ENCODE measurements at regions not wholly inside any gene's neighbourhood (a gene's known extent, or its start where the extent isn't known, plus 50 kb on each side); places are given as distances from the start of the nearest gene placed in this dataset.
A peak's percentile ranks its signal among the peaks of the same experiment; 100 is the strongest.

DNA sequence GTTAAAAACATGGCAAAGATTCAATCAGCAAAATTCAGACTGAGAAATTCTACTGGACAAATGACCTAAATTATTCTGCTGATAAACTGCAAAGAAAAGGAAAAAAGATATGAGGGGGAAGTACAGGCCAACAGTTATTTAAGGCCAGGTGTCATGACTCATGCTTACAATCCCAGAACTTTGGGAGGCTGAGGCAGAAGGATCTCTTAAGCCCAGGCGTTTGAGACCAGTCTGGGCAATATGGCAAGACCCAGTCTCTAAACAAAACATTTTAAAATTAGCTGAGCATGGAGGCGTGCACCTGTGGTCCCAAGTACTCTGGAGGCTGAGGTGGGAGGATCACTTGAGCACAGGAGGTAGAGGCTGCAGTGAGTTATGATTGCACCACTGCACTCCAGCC is 91.8 kb upstream of the USP15 start:
- H4K20me1 ChIP-seq (ENCODE audit: control insufficient read depth, extremely low read depth, insufficient read depth, low read length), result no peaks in the 10 kb centered on the region

DNA sequence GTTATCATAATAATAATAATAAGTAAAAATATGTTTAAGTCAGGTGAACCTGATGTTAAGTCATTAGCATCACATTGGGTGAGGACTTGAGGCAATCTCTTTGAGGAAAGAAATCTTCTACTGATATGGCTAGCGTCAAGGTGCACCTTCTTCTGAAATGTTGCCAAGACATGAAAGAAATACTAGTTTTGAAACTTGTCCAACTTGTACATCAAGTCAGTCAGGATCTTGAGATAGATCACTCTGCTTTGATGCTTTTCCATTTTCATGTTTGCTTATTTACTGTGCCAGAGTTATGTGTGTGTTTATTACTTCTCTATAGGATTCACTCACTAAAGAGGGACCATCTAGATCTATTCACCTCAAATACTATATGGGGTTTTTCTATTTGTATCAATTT is 90.0 kb upstream of the USP15 start:
- H2AFZ ChIP-seq (ENCODE audit: low read length), result no peak overlapping the region
- no peaks in the 10 kb centered on the region for H3K79me2 ChIP-seq (ENCODE audit: control insufficient read depth, insufficient read depth, low read length)
- H3K4me3 ChIP-seq (replicated peaks in 1 of 4; ENCODE audit: control extremely low read depth in 1 of 4, insufficient read depth in 1 of 4, low read depth in 3 of 4, low read length in 4 of 4), result no peak overlapping the region
- H3K27me3 ChIP-seq (ENCODE audit: control insufficient read depth, insufficient read depth, low read length), result no peaks in the 10 kb centered on the region
- no peak for DNase-seq (ENCODE audit: low read depth in 2 of 2)
- H3K4me1 ChIP-seq (ENCODE audit: control insufficient read depth, extremely low read depth, insufficient read depth, low read length), result no peaks in the 10 kb centered on the region
- H3K36me3 ChIP-seq (ENCODE audit: control insufficient read depth, insufficient read depth, low read length), result no peaks in the 10 kb centered on the region
- TF ChIP-seq, protein P1, sequence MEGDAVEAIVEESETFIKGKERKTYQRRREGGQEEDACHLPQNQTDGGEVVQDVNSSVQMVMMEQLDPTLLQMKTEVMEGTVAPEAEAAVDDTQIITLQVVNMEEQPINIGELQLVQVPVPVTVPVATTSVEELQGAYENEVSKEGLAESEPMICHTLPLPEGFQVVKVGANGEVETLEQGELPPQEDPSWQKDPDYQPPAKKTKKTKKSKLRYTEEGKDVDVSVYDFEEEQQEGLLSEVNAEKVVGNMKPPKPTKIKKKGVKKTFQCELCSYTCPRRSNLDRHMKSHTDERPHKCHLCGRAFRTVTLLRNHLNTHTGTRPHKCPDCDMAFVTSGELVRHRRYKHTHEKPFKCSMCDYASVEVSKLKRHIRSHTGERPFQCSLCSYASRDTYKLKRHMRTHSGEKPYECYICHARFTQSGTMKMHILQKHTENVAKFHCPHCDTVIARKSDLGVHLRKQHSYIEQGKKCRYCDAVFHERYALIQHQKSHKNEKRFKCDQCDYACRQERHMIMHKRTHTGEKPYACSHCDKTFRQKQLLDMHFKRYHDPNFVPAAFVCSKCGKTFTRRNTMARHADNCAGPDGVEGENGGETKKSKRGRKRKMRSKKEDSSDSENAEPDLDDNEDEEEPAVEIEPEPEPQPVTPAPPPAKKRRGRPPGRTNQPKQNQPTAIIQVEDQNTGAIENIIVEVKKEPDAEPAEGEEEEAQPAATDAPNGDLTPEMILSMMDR (conservative IDR thresholded peaks at IDR 0.05 in 1 of 2, IDR thresholded peaks at IDR 0.05 in 1 of 2; ENCODE audit: low read depth in 1 of 2, low read length in 2 of 2), result no peak
- no peak for TF ChIP-seq EZH2 (IDR thresholded peaks at IDR 0.05; ENCODE audit: low read length, missing control alignments)
- no peaks in the 10 kb centered on the region for H4K20me1 ChIP-seq (ENCODE audit: control insufficient read depth, extremely low read depth, insufficient read depth, low read length)
- no peak overlapping the region for H3K4me2 ChIP-seq (ENCODE audit: extremely low read depth, insufficient read depth, low read length)
- no peak overlapping the region for H3K9ac ChIP-seq (ENCODE audit: insufficient read depth, low read length)
- no peak overlapping the region for H3K27ac ChIP-seq (ENCODE audit: insufficient read depth, low read length)
- H3K9me3 ChIP-seq (ENCODE audit: control insufficient read depth, insufficient read depth, low read depth, low read length), result no peaks in the 10 kb centered on the region

More for the DNA sequence above, 91.8 kb upstream of the USP15 start:
- no peak overlapping the region for H3K9ac ChIP-seq (ENCODE audit: insufficient read depth, low read length)
- TF ChIP-seq, protein P1 (conservative IDR thresholded peaks at IDR 0.05 in 1 of 2, IDR thresholded peaks at IDR 0.05 in 1 of 2; ENCODE audit: low read depth in 1 of 2, low read length in 2 of 2), result no peak
- no peak for TF ChIP-seq EZH2 (IDR thresholded peaks at IDR 0.05; ENCODE audit: low read length, missing control alignments)
- no peak for DNase-seq (ENCODE audit: low read depth in 2 of 2)
- H3K36me3 ChIP-seq (ENCODE audit: control insufficient read depth, insufficient read depth, low read length), result no peaks in the 10 kb centered on the region
- no peaks in the 10 kb centered on the region for H3K79me2 ChIP-seq (ENCODE audit: control insufficient read depth, insufficient read depth, low read length)
- no peak overlapping the region for H3K27ac ChIP-seq (ENCODE audit: insufficient read depth, low read length)
- H3K4me2 ChIP-seq (ENCODE audit: extremely low read depth, insufficient read depth, low read length), result no peak overlapping the region
- no peaks in the 10 kb centered on the region for H3K27me3 ChIP-seq (ENCODE audit: control insufficient read depth, insufficient read depth, low read length)
- H3K4me3 ChIP-seq (replicated peaks in 1 of 4; ENCODE audit: control extremely low read depth in 1 of 4, insufficient read depth in 1 of 4, low read depth in 3 of 4, low read length in 4 of 4), result no peak overlapping the region
- no peak overlapping the region for H2AFZ ChIP-seq (ENCODE audit: low read length)
- H3K4me1 ChIP-seq (ENCODE audit: control insufficient read depth, extremely low read depth, insufficient read depth, low read length), result no peaks in the 10 kb centered on the region
- no peaks in the 10 kb centered on the region for H3K9me3 ChIP-seq (ENCODE audit: control insufficient read depth, insufficient read depth, low read depth, low read length)

DNA sequence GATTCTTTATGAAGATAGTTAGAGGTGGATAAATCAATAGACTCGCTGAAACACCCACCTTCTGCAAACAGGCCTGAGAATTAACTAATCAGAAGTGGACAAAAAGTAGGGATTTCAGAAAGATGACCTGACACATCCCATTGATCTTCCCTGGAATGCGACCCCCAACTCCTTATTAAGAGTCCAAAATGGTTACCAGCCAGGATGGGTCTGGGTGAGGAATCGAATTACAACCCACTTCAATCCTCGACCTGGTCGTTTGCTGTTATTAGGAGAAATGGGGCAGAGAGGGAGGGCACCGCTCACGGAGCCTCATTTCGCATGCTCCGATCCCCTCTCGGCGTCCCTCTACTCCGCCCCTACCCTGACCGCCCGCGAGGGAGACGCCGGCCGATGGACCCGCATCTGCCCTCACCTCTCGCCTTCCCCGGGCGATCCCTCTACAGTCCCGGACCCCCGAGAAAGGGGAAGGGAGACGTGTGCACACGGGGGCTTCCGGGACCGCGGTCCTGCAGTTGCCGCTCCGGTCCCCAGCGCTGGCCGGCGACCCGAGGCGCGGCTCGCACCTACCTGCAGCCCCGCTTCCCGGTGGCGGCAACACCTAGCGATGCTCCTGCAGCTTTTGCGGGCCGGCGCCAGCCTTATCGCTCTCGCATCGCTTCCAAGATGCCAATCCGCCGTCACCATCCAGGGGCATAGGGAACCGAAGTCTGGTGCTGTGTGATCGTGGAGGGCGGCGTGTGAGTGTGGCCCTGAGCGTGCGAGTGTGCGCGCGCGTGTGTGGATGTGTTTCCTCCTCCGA is 69.3 kb upstream of the USP15 start:
- Histone ChIP-seq H4K20me1 (ENCODE audit: control insufficient read depth, extremely low read depth, insufficient read depth, low read length) (no peaks in the 10 kb centered on the region), H3K4me3 (replicated peaks in 1 of 4; ENCODE audit: control extremely low read depth in 1 of 4, insufficient read depth in 1 of 4, low read depth in 3 of 4, low read length in 4 of 4) (peak overlapping the region in 2 of 4 experiments; percentile 54 to 58), H3K9ac (ENCODE audit: insufficient read depth, low read length) (no peak overlapping the region), H3K4me1 (ENCODE audit: control insufficient read depth, extremely low read depth, insufficient read depth, low read length) (peaks cover 3% of the 10 kb centered on the region), H3K79me2 (ENCODE audit: control insufficient read depth, insufficient read depth, low read length) (no peaks in the 10 kb centered on the region), H3K9me3 (ENCODE audit: control insufficient read depth, insufficient read depth, low read depth, low read length) (no peaks in the 10 kb centered on the region), H3K27ac (ENCODE audit: insufficient read depth, low read length) (no peak overlapping the region), H3K27me3 (ENCODE audit: control insufficient read depth, insufficient read depth, low read length) (peaks cover 26% of the 10 kb centered on the region), H3K36me3 (ENCODE audit: control insufficient read depth, insufficient read depth, low read length) (no peaks in the 10 kb centered on the region), H2AFZ (ENCODE audit: low read length) (no peak overlapping the region), H3K4me2 (ENCODE audit: extremely low read depth, insufficient read depth, low read length) (peak overlapping the region; percentile 88)
- peak; percentile 92 for TF ChIP-seq EZH2 (IDR thresholded peaks at IDR 0.05; ENCODE audit: low read length, missing control alignments)
- TF ChIP-seq, protein P1 (conservative IDR thresholded peaks at IDR 0.05 in 1 of 2, IDR thresholded peaks at IDR 0.05 in 1 of 2; ENCODE audit: low read depth in 1 of 2, low read length in 2 of 2), result no peak
- DNase-seq (ENCODE audit: low read depth in 2 of 2), result no peak

All from fibroblast of lung (primary cell).